Upper lobe of left lung (tissue), 6 donors: ENCODE measurements at regions not wholly inside any gene's neighbourhood (a gene's known extent, or its start where the extent isn't known, plus 50 kb on each side); places are given as distances from the start of the nearest gene placed in this dataset.
A peak's percentile ranks its signal among the peaks of the same experiment; 100 is the strongest.

Experiments
- ATAC-seq, 2 donors: fragments of 200-7000 bp; cut with Tn5 transposase; one replicate each; pipeline ENCODE4 v1.9.1; 2022; ENCODE audit warnings: mild to moderate bottlenecking in 2 of 2, moderate library complexity in 2 of 2; ENCODE audit not compliant: low FRiP score in 2 of 2
- DNase-seq, 2 donors: peaks; one replicate each; pipeline ENCODE4 v3.0.0-alpha.2; 2019 to 2020
- H3K27ac ChIP-seq, 4 donors: fragments of 200-600 bp; sonication (generic); one replicate each; pipeline ENCODE4 v1.5.1; 2016 to 2019
- H3K27me3 ChIP-seq, 4 donors: fragments of 200-600 bp; sonication (generic); one replicate each; pipeline ENCODE4 v1.5.1; 2017 to 2019
- H3K36me3 ChIP-seq, 4 donors: fragments of 200-600 bp; sonication (generic); one replicate each; pipeline ENCODE4 v1.5.1; 2016 to 2019
- H3K4me1 ChIP-seq, 4 donors: fragments of 200-600 bp; sonication (generic); one replicate each; pipeline ENCODE4 v1.5.1; 2018 to 2019
- H3K4me3 ChIP-seq, 4 donors: fragments of 200-600 bp; sonication (generic); one replicate each; pipeline ENCODE4 v1.5.1; 2017 to 2019; ENCODE audit warnings: mild to moderate bottlenecking in 2 of 4, moderate library complexity in 1 of 4
- H3K9me3 ChIP-seq, 4 donors: fragments of 200-600 bp; sonication (generic); one replicate each; pipeline ENCODE4 v1.5.1; 2018 to 2019
- CTCF ChIP-seq, 6 experiments: fragments of 450-650 bp in 4 of 6; fragments of 200-600 bp in 2 of 6; sonication (generic) in 2 of 6; IDR thresholded peaks; one replicate each; pipeline ENCODE4 v1.5.1; 2016 to 2019; ENCODE audit warnings: antibody characterized with exemption in 6 of 6
- EP300 ChIP-seq, 4 donors: sonication (generic); formaldehyde crosslinking; IDR thresholded peaks; one replicate each; pipeline ENCODE4 v1.5.1; 2017; ENCODE audit warnings: antibody characterized with exemption in 4 of 4, control low read depth in 2 of 4
- POLR2A ChIP-seq, 4 donors: fragments of 450-650 bp; IDR thresholded peaks; one replicate each; pipeline ENCODE4 v1.5.1; 2016 to 2017; ENCODE audit warnings: antibody characterized with exemption in 4 of 4, mild to moderate bottlenecking in 2 of 4
- POLR2AphosphoS5 ChIP-seq, 2 donors: sonication (generic); formaldehyde crosslinking; IDR thresholded peaks; one replicate each; pipeline ENCODE4 v1.5.1; 2017; ENCODE audit warnings: antibody characterized with exemption in 2 of 2
- WGBS, 2 donors: methylation state at CpG; one replicate each; pipeline ENCODE4 v1.1.5; 2017 to 2018; 5-methylcytosine and 5-hydroxymethylcytosine counted together
- donor health status: DM: no; HTN: no; CAD: no; lungs with moderate emphysema.
- donor health status: DM: no; HTN: yes; CAD: no; lungs with severe emphysema.

- Histone ChIP-seq H3K27ac (no peak overlapping the region), H3K4me1 (no peaks in the 10 kb centered on the region), H3K36me3 (no peaks in the 10 kb centered on the region), H3K4me3 (no peak overlapping the region), H3K9me3 (no peaks in the 10 kb centered on the region), H3K27me3 (no peaks in the 10 kb centered on the region)
- TF ChIP-seq CTCF (IDR thresholded peaks at IDR 0.05) (no peak), POLR2A (IDR thresholded peaks at IDR 0.05) (no peak), EP300 (IDR thresholded peaks at IDR 0.05) (no peak), POLR2AphosphoS5 (IDR thresholded peaks at IDR 0.05) (no peak)
- no peak for ATAC-seq
- DNase-seq, result no peak
- 62 to 71% methylated on average over 1 of the region's 1 CpG for WGBS, 2 donors
Observed at GRCh38 chr18:47726550-47726949, 203.9 kb downstream of the SMAD2 start.

- no peaks in the 10 kb centered on the region for H3K9me3 ChIP-seq
- no peak overlapping the region for H3K27ac ChIP-seq
- H3K36me3 ChIP-seq, result no peaks in the 10 kb centered on the region
- H3K4me1 ChIP-seq, result no peaks in the 10 kb centered on the region
- no peaks in the 10 kb centered on the region for H3K27me3 ChIP-seq
- DNase-seq (no peak), ATAC-seq (no peak)
- H3K4me3 ChIP-seq, result no peak overlapping the region
- 92 to 94% methylated on average over 3 of the region's 3 CpGs for WGBS, 2 donors
- TF ChIP-seq POLR2AphosphoS5 (IDR thresholded peaks at IDR 0.05), result no peak
- no peak for TF ChIP-seq EP300 (IDR thresholded peaks at IDR 0.05)
- TF ChIP-seq CTCF (IDR thresholded peaks at IDR 0.05), result no peak
- no peak for TF ChIP-seq POLR2A (IDR thresholded peaks at IDR 0.05)
Observed at GRCh38 chr18:47725656-47726055, 204.8 kb downstream of the SMAD2 start.

- DNase-seq (no peak), ATAC-seq (no peak)
- TF ChIP-seq POLR2A (IDR thresholded peaks at IDR 0.05) (no peak), POLR2AphosphoS5 (IDR thresholded peaks at IDR 0.05) (no peak), EP300 (IDR thresholded peaks at IDR 0.05) (no peak), CTCF (IDR thresholded peaks at IDR 0.05) (no peak)
- no peaks in the 10 kb centered on the region for H3K36me3 ChIP-seq
- WGBS, 2 donors, result 63 to 72% methylated on average over 8 to 9 of the region's 9 CpGs
- no peaks in the 10 kb centered on the region for H3K9me3 ChIP-seq
- no peaks in the 10 kb centered on the region for H3K27me3 ChIP-seq
- no peak overlapping the region for H3K4me3 ChIP-seq
- H3K4me1 ChIP-seq, result no peaks in the 10 kb centered on the region
- H3K27ac ChIP-seq, result no peak overlapping the region
Observed at GRCh38 chr18:47724186-47724975, 206.1 kb downstream of the SMAD2 start.

GRCh38 chr18:47721876-47722275 is 208.6 kb downstream of the SMAD2 start:
- TF ChIP-seq CTCF (IDR thresholded peaks at IDR 0.05) (no peak), POLR2A (IDR thresholded peaks at IDR 0.05) (no peak), POLR2AphosphoS5 (IDR thresholded peaks at IDR 0.05) (no peak), EP300 (IDR thresholded peaks at IDR 0.05) (no peak)
- ATAC-seq (no peak), DNase-seq (peak in 1 of 2 donors; percentile 44)
- Histone ChIP-seq H3K4me3 (no peak overlapping the region), H3K9me3 (no peaks in the 10 kb centered on the region), H3K27ac (no peak overlapping the region), H3K4me1 (no peaks in the 10 kb centered on the region), H3K27me3 (no peaks in the 10 kb centered on the region), H3K36me3 (no peaks in the 10 kb centered on the region)
- WGBS, 2 donors, result 79 to 80% methylated on average over 16 of the region's 16 CpGs

- H3K4me3 ChIP-seq, result no peak overlapping the region
- no peak overlapping the region for H3K27ac ChIP-seq
- no peaks in the 10 kb centered on the region for H3K4me1 ChIP-seq
- WGBS, 2 donors, result 80 to 96% methylated on average over 3 of the region's 3 CpGs
- DNase-seq (no peak), ATAC-seq (no peak)
- no peaks in the 10 kb centered on the region for H3K9me3 ChIP-seq
- H3K27me3 ChIP-seq, result no peaks in the 10 kb centered on the region
- TF ChIP-seq CTCF (IDR thresholded peaks at IDR 0.05) (no peak), POLR2AphosphoS5 (IDR thresholded peaks at IDR 0.05) (no peak), EP300 (IDR thresholded peaks at IDR 0.05) (no peak), POLR2A (IDR thresholded peaks at IDR 0.05) (no peak)
- H3K36me3 ChIP-seq, result no peaks in the 10 kb centered on the region
Observed at GRCh38 chr18:47720741-47721140, 209.7 kb downstream of the SMAD2 start.
